GM12873 (cell line): ENCODE measurements at regions not wholly inside any gene's neighbourhood (a gene's known extent, or its start where the extent isn't known, plus 50 kb on each side); places are given as distances from the start of the nearest gene placed in this dataset.

Experiments
- CTCF ChIP-seq: IDR thresholded peaks from 2 replicates; pipeline ENCODE4 v1.5.1; 2012; ENCODE audit warnings: low read depth, mild to moderate bottlenecking, moderate library complexity, low read length, control low read depth; ENCODE audit not compliant: insufficient read depth; ENCODE audit errors: missing control alignments

DNA sequence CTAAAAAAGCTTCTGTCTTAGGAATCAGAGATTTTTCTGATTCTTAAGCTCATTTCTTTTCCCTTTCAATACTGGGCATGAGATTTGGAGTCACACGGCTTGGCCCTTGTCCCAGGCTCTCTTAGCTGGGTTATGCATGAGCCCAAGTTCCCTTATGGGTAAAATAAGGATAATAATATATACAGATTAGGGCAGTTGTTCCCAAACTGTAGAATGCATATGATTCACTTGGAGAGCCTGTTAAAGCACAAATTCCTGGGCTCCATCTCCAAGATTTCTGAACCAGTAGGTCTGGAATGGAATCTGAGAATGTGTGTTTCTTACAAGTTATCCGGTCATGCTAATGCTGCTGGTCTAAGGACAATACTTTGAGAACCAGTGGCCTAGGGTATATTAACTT, 154.0 kb downstream of the REEP3 start:
- no peak for TF ChIP-seq CTCF

DNA sequence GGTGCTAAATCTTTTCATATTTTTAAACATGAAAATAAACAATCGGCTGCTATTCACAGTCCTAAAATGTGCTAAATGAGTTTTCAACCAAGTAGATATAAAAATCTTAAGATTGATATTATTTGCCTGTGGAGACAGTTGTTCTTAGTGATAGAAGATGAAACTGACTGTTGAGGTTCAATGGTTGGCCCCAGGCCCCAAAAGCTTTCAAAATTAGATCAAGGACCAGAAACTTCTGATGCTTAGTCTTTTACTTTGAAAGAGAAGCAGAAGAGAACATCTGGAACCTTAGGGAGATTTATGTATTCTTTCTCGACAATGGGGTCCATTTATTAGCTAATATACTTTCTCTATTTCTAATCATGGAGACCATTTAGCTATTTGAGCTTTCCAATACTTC, 155.8 kb downstream of the REEP3 start:
- TF ChIP-seq CTCF, result no peak

DNA sequence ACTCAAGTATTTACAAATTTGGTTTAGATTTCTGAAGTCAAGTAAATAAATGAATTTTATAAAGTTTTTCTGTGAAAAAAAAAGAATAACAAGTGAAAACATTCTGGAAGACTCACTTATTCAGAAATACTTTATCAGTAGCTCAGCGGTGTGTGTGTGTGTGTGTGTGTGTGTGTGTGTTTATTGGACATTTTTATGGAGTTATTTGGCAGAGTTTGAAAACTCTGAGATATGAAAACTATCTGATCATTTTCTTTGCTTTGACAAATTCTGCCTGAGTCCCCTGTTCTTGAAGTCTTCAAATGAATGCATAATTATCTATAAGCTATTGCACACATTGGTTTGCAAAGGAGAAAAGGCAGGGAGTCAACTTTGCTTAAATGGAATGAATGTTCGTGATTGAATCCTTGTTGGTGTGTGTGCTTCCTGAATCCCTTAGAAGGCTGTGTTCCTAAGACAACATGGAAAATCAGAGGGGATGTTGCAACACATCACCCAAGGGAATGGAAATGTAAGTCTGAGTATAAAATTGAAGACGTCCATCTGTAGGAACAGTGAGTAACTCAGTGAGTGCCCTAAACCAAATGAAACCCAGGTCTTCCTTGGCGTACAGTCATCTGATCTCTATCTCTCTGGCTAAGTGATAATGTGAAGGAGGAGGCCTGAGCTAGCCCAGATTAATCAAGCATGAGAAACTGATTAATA, 160.9 kb downstream of the REEP3 start:
- TF ChIP-seq CTCF, result no peak

- no peak for TF ChIP-seq CTCF
These were observed 162.0 kb downstream of the REEP3 start for GRCh38 chr10:63683223-63683622.

DNA sequence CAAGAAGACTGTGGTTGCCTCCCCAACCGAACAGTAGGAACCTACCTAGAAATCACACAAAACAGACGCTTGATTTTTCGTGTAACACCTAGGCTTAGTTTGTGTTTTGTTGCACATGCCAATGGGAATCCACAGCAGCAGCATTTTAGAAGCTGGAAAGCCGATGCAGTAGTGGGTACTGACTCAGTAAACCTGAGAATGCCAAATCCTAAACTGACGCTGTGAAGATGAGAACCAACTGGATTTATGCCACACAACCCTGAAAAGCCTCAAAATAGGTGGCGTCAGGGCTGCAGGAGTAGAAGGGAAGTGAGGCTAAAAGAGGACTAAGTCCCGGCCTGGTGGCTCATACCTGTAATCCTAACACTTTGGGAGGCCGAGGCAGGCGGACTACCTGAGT, 162.5 kb downstream of the REEP3 start:
- TF ChIP-seq CTCF, result no peak

DNA sequence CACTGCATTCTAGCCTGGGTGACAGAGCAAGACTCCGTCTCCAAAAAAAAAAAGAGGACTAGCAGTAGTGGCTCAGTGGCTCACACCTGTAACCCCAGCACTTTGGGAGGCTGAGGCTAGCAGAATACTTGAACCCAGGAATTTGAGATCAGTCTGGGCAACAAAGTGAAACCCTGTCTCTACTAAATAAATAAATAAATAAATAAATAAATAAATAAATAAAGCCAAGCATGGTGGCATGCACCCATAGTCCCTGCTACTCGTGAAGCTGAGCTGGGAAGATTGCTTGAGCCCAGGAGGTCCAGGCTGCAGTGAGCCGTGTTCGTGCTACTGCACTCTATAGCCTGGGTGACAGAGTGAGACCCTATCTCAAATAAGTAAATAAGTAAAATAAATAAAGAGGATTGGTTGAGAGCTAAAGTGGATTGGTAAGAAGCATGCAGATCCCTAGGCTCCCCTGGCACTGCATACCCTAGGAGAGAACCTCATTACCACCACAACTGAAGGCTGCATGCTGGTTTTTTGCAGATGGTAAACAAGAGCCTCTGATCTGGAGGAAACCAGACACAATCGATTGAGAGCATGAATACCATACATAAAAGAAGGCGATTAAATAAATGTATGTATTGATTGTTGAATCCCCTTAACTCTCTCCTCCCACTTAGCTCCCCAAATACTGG, 163.2 kb downstream of the REEP3 start:
- TF ChIP-seq CTCF, result no peak

GRCh38 chr10:63689768-63690167, 168.6 kb downstream of the REEP3 start:
- TF ChIP-seq CTCF, result no peak
